WTC11 (cell line): ENCODE measurements at regions not wholly inside any gene's neighbourhood (a gene's known extent, or its start where the extent isn't known, plus 50 kb on each side); places are given as distances from the start of the nearest gene placed in this dataset.

Source experiments
- ATAC-seq: fragments of 200-7000 bp; cut with Tn5 transposase; 2 replicates; pipeline ENCODE4 v1.10.0; 2021; ENCODE audit warnings: mild to moderate bottlenecking, moderate library complexity
- CTCF ChIA-PET: fragments of 300-600 bp; sonication (Branson Sonifier 250); formaldehyde crosslinking; loops from one replicate; lab custom pipeline; 2021; ENCODE audit warnings: antibody characterized with exemption; lab: Charles Lee
- POLR2A ChIA-PET: fragments of 350-600 bp; sonication (Branson Sonifier 250); formaldehyde crosslinking; loops from one replicate; lab custom pipeline; 2021; ENCODE audit warnings: antibody characterized with exemption; lab: Charles Lee
- DNase-seq: peaks from one replicate; pipeline ENCODE4 v3.0.0; 2021; ENCODE audit warnings: low spot score
- H3K27ac Mint-ChIP-seq: 2 replicates; pipeline ENCODE4 v1.8.0; 2021; ENCODE audit warnings: mixed read lengths
- H3K27me3 Mint-ChIP-seq: 2 replicates; pipeline ENCODE4 v1.8.0; 2021; ENCODE audit warnings: low read depth, mild to moderate bottlenecking, moderate library complexity, mixed read lengths
- H3K36me3 Mint-ChIP-seq: 2 replicates; pipeline ENCODE4 v1.8.0; 2021; ENCODE audit warnings: mixed read lengths
- H3K4me1 Mint-ChIP-seq: 2 replicates; pipeline ENCODE4 v1.8.0; 2022; ENCODE audit warnings: mixed read lengths
- H3K4me3 Mint-ChIP-seq: 2 replicates; pipeline ENCODE4 v1.8.0; 2021; ENCODE audit warnings: mild to moderate bottlenecking, moderate library complexity, mixed read lengths
- H3K9me3 Mint-ChIP-seq: 2 replicates; pipeline ENCODE4 v1.8.0; 2021; ENCODE audit warnings: mixed read lengths
- ATF1 ChIP-seq: sonication (generic); formaldehyde crosslinking; IDR thresholded peaks from 2 replicates; pipeline ENCODE4 v1.8.1; 2023; ENCODE audit warnings: mild to moderate bottlenecking, moderate library complexity, missing genetic modification reagents
- CREB1 ChIP-seq: sonication (generic); formaldehyde crosslinking; IDR thresholded peaks from 2 replicates; pipeline ENCODE4 v1.8.0; 2023; ENCODE audit warnings: mild to moderate bottlenecking, missing genetic modification reagents
- CREM ChIP-seq: sonication (generic); formaldehyde crosslinking; IDR thresholded peaks from 2 replicates; pipeline ENCODE4 v1.8.1; 2022; ENCODE audit warnings: mild to moderate bottlenecking, missing genetic modification reagents, moderate library complexity
- ELF4 ChIP-seq: sonication (generic); formaldehyde crosslinking; IDR thresholded peaks from 2 replicates; pipeline ENCODE4 v1.8.1; 2022; ENCODE audit warnings: low read depth, mild to moderate bottlenecking, moderate library complexity, missing genetic modification reagents
- ESRRA ChIP-seq: sonication (generic); formaldehyde crosslinking; IDR thresholded peaks from 2 replicates; pipeline ENCODE4 v1.8.1; 2022; ENCODE audit warnings: mild to moderate bottlenecking, missing genetic modification reagents, borderline replicate concordance
- ETV6 ChIP-seq: sonication (generic); formaldehyde crosslinking; IDR thresholded peaks from 2 replicates; pipeline ENCODE4 v1.8.1; 2022; ENCODE audit warnings: mild to moderate bottlenecking, missing genetic modification reagents
- JUN ChIP-seq: sonication (generic); formaldehyde crosslinking; IDR thresholded peaks from 2 replicates; pipeline ENCODE4 v1.8.0; 2023; ENCODE audit warnings: mild to moderate bottlenecking, missing genetic modification reagents
- NR3C1 ChIP-seq: sonication (generic); formaldehyde crosslinking; conservative IDR thresholded peaks from 2 replicates; pipeline ENCODE4 v1.8.1; 2023; ENCODE audit warnings: low read depth, mild to moderate bottlenecking, missing genetic modification reagents
- OVOL2 ChIP-seq: fragments of 250-450 bp; sonication (Bioruptor Pico); IDR thresholded peaks from 2 replicates; pipeline ENCODE4 v1.9.0; 2021; ENCODE audit warnings: mild to moderate bottlenecking, borderline replicate concordance
- RORB ChIP-seq: fragments of 250-450 bp; sonication (Bioruptor Pico); IDR thresholded peaks from 2 replicates; pipeline ENCODE4 v1.9.0; 2021; ENCODE audit warnings: mild to moderate bottlenecking
- SMAD3 ChIP-seq: sonication (generic); formaldehyde crosslinking; IDR thresholded peaks from 2 replicates; pipeline ENCODE4 v1.8.0; 2022; ENCODE audit warnings: missing genetic modification reagents, mild to moderate bottlenecking, borderline replicate concordance
- ZNF263 ChIP-seq: sonication (generic); formaldehyde crosslinking; IDR thresholded peaks from 2 replicates; pipeline ENCODE4 v1.8.1; 2022; ENCODE audit warnings: low read depth, mild to moderate bottlenecking, moderate library complexity, missing genetic modification reagents
- ZNF396 ChIP-seq: fragments of 250-450 bp; sonication (Bioruptor Pico); IDR thresholded peaks from 2 replicates; pipeline ENCODE4 v1.8.0; 2021; ENCODE audit warnings: mild to moderate bottlenecking, moderate library complexity, borderline replicate concordance
- ZNF416 ChIP-seq: fragments of 250-450 bp; sonication (Bioruptor Pico); IDR thresholded peaks from 2 replicates; pipeline ENCODE4 v1.9.0; 2021; ENCODE audit warnings: mild to moderate bottlenecking, inconsistent platforms
- ZNF423 ChIP-seq: fragments of 250-450 bp; sonication (Bioruptor Pico); IDR thresholded peaks from 2 replicates; pipeline ENCODE4 v2.1.2; 2022; ENCODE audit warnings: mild to moderate bottlenecking, moderate library complexity
- ZNF671 ChIP-seq: fragments of 250-450 bp; sonication (Bioruptor Pico); IDR thresholded peaks from 2 replicates; pipeline ENCODE4 v1.8.0; 2021; ENCODE audit warnings: mild to moderate bottlenecking
- TF ChIP-seq, protein P1 (sequence below): fragments of 250-450 bp; sonication (Bioruptor Pico); IDR thresholded peaks from 2 replicates; pipeline ENCODE4 v1.9.0; 2021; ENCODE audit warnings: mild to moderate bottlenecking, borderline replicate concordance
- TF ChIP-seq, protein P2 (sequence below): sonication (generic); formaldehyde crosslinking; IDR thresholded peaks from 2 replicates; pipeline ENCODE4 v1.8.1; 2023; ENCODE audit warnings: mild to moderate bottlenecking, missing genetic modification reagents
- TF ChIP-seq, protein P3 (sequence below): sonication (generic); formaldehyde crosslinking; IDR thresholded peaks from 2 replicates; pipeline ENCODE4 v1.8.1; 2023; ENCODE audit warnings: mild to moderate bottlenecking, missing genetic modification reagents, moderate library complexity
- TF ChIP-seq, protein P4 (sequence below): sonication (generic); formaldehyde crosslinking; IDR thresholded peaks from 2 replicates; pipeline ENCODE4 v1.8.1; 2022; ENCODE audit warnings: missing genetic modification reagents, borderline replicate concordance

DNA sequence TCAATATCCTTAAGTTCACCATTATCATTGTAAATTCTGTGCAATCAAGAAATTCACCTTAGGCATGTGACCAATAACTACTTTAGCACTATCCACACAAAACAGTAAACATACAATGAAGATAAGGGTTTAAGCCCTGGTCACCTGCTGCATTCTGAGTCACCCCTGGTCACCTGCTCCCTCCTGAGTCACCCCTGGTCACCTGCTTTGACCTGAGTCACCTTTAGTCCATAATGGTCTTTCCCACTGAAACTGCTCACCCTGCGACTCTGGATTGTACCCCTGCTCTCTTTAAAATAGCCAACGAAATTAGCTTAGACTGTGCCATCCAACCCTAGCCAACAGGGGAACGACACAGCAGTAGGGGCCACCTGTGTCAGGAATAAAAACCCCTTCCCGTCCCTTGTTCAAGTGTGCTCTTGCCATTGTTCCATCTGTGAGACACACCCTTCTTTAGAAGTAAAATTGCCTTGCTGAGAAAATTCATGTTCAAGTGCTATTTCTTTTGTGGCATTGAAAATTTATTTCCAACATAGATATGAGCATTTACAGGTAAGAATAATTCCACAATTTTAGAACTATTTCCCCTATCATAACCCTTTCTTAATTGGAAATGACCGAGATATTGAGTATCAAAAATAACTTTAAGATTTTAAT is 902.8 kb downstream of the DSC3 start (continued):
- TF ChIP-seq, protein P1, sequence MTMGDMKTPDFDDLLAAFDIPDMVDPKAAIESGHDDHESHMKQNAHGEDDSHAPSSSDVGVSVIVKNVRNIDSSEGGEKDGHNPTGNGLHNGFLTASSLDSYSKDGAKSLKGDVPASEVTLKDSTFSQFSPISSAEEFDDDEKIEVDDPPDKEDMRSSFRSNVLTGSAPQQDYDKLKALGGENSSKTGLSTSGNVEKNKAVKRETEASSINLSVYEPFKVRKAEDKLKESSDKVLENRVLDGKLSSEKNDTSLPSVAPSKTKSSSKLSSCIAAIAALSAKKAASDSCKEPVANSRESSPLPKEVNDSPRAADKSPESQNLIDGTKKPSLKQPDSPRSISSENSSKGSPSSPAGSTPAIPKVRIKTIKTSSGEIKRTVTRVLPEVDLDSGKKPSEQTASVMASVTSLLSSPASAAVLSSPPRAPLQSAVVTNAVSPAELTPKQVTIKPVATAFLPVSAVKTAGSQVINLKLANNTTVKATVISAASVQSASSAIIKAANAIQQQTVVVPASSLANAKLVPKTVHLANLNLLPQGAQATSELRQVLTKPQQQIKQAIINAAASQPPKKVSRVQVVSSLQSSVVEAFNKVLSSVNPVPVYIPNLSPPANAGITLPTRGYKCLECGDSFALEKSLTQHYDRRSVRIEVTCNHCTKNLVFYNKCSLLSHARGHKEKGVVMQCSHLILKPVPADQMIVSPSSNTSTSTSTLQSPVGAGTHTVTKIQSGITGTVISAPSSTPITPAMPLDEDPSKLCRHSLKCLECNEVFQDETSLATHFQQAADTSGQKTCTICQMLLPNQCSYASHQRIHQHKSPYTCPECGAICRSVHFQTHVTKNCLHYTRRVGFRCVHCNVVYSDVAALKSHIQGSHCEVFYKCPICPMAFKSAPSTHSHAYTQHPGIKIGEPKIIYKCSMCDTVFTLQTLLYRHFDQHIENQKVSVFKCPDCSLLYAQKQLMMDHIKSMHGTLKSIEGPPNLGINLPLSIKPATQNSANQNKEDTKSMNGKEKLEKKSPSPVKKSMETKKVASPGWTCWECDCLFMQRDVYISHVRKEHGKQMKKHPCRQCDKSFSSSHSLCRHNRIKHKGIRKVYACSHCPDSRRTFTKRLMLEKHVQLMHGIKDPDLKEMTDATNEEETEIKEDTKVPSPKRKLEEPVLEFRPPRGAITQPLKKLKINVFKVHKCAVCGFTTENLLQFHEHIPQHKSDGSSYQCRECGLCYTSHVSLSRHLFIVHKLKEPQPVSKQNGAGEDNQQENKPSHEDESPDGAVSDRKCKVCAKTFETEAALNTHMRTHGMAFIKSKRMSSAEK (CRISPR knock-in tag), result no peak

DNA sequence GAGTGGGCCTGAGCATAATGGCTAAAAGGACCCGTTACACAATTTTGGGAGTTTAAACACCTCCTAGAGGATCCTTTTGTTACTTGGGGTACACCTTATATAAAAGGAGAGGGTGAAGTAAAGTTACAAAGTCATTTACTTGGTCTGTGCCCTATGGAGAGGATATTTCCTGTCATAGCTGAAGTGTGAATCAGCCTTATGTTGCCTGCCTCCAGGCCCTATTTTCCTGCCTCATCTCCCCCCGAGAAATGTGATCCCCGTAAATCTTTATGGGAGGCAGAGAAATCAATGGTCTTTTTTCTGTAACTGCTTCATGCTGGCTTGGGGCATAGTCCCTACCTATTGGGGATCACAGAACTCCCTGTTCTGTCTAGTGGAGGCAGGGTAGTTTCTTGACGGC is 906.6 kb downstream of the DSC3 start:
- no peak overlapping the region for H3K27ac Mint-ChIP-seq
- POLR2A ChIA-PET, result no interaction called here
- ATAC-seq, result no peak
- H3K4me3 Mint-ChIP-seq, result no peak overlapping the region
- no peaks in the 10 kb centered on the region; the same call in 1 of the 2 replicates for H3K27me3 Mint-ChIP-seq
- H3K4me1 Mint-ChIP-seq, result peaks cover 11% of the 10 kb centered on the region
- H3K36me3 Mint-ChIP-seq, result peaks cover 17% of the 10 kb centered on the region
- no peak for DNase-seq
- TF ChIP-seq CREB1 (CRISPR knock-in tag) (no peak), RORB (CRISPR knock-in tag) (no peak), ESRRA (no peak), SMAD3 (no peak), CREM (CRISPR knock-in tag) (no peak), NR3C1 (CRISPR knock-in tag) (no peak), ZNF671 (CRISPR knock-in tag) (no peak), JUN (CRISPR knock-in tag) (no peak), ELF4 (CRISPR knock-in tag) (no peak), ZNF396 (no peak), ZNF263 (CRISPR knock-in tag) (no peak), ZNF416 (no peak), OVOL2 (CRISPR knock-in tag) (no peak)
- TF ChIP-seq, protein P2, sequence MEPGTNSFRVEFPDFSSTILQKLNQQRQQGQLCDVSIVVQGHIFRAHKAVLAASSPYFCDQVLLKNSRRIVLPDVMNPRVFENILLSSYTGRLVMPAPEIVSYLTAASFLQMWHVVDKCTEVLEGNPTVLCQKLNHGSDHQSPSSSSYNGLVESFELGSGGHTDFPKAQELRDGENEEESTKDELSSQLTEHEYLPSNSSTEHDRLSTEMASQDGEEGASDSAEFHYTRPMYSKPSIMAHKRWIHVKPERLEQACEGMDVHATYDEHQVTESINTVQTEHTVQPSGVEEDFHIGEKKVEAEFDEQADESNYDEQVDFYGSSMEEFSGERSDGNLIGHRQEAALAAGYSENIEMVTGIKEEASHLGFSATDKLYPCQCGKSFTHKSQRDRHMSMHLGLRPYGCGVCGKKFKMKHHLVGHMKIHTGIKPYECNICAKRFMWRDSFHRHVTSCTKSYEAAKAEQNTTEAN (CRISPR knock-in tag), result no peak
- TF ChIP-seq, protein P3, sequence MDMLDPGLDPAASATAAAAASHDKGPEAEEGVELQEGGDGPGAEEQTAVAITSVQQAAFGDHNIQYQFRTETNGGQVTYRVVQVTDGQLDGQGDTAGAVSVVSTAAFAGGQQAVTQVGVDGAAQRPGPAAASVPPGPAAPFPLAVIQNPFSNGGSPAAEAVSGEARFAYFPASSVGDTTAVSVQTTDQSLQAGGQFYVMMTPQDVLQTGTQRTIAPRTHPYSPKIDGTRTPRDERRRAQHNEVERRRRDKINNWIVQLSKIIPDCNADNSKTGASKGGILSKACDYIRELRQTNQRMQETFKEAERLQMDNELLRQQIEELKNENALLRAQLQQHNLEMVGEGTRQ (CRISPR knock-in tag), result no peak
- TF ChIP-seq, protein P4, sequence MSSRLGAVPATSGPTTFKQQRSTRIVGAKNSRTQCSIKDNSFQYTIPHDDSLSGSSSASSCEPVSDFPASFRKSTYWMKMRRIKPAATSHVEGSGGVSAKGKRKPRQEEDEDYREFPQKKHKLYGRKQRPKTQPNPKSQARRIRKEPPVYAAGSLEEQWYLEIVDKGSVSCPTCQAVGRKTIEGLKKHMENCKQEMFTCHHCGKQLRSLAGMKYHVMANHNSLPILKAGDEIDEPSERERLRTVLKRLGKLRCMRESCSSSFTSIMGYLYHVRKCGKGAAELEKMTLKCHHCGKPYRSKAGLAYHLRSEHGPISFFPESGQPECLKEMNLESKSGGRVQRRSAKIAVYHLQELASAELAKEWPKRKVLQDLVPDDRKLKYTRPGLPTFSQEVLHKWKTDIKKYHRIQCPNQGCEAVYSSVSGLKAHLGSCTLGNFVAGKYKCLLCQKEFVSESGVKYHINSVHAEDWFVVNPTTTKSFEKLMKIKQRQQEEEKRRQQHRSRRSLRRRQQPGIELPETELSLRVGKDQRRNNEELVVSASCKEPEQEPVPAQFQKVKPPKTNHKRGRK (CRISPR knock-in tag), result no peak
- CTCF ChIA-PET, result no interaction called here
- peaks cover 23% of the 10 kb centered on the region for H3K9me3 Mint-ChIP-seq

DNA sequence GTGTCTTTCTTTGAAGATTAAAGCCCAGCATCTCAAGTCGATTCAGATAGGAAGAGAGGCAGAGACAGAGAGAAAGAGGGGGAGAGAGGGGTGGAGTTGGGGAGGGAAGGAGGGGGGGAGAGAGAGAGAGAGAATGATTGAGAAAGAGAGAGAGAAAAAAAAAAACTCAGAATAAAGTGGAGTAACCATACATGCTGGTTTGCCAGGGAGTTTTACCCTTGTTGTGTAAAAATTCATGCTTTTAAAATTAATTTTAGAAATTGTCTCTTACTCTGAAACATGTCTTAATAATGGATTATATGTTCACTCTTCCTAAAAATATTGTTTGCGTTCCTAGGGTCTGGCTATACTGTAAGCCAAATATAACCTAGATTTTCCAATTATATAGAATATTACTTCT is 908.5 kb downstream of the DSC3 start:
- POLR2A ChIA-PET, result no interaction called here
- H3K36me3 Mint-ChIP-seq, result no peaks in the 10 kb centered on the region; the same call in 1 of the 2 replicates
- CTCF ChIA-PET, result no interaction called here
- ATAC-seq (no peak), DNase-seq (no peak)
- peaks cover 12% of the 10 kb centered on the region for H3K9me3 Mint-ChIP-seq
- H3K27me3 Mint-ChIP-seq, result no peaks in the 10 kb centered on the region
- no peak overlapping the region for H3K4me3 Mint-ChIP-seq
- TF ChIP-seq ZNF423 (CRISPR knock-in tag) (no peak), ATF1 (CRISPR knock-in tag) (no peak), ETV6 (CRISPR knock-in tag) (no peak)
- H3K27ac Mint-ChIP-seq, result no peak overlapping the region
- H3K4me1 Mint-ChIP-seq, result peaks cover 4% of the 10 kb centered on the region
